Upper lobe of left lung (tissue), 6 donors: ENCODE measurements at regions not wholly inside any gene's neighbourhood (a gene's known extent, or its start where the extent isn't known, plus 50 kb on each side); places are given as distances from the start of the nearest gene placed in this dataset.
"Not testable (repeated sequence)": the region's sequence is repeated elsewhere in the genome, so short reads cannot be mapped to it uniquely, and the experiment has no call there.

Experiments
- ATAC-seq, 2 donors: fragments of 200-7000 bp; cut with Tn5 transposase; one replicate each; pipeline ENCODE4 v1.9.1; 2022; ENCODE audit warnings: mild to moderate bottlenecking in 2 of 2, moderate library complexity in 2 of 2; ENCODE audit not compliant: low FRiP score in 2 of 2
- DNase-seq, 2 donors: peaks; one replicate each; pipeline ENCODE4 v3.0.0-alpha.2; 2019 to 2020
- H3K27ac ChIP-seq, 4 donors: fragments of 200-600 bp; sonication (generic); one replicate each; pipeline ENCODE4 v1.5.1; 2016 to 2019
- H3K27me3 ChIP-seq, 4 donors: fragments of 200-600 bp; sonication (generic); one replicate each; pipeline ENCODE4 v1.5.1; 2017 to 2019
- H3K36me3 ChIP-seq, 4 donors: fragments of 200-600 bp; sonication (generic); one replicate each; pipeline ENCODE4 v1.5.1; 2016 to 2019
- H3K4me1 ChIP-seq, 4 donors: fragments of 200-600 bp; sonication (generic); one replicate each; pipeline ENCODE4 v1.5.1; 2018 to 2019
- H3K4me3 ChIP-seq, 4 donors: fragments of 200-600 bp; sonication (generic); one replicate each; pipeline ENCODE4 v1.5.1; 2017 to 2019; ENCODE audit warnings: mild to moderate bottlenecking in 2 of 4, moderate library complexity in 1 of 4
- H3K9me3 ChIP-seq, 4 donors: fragments of 200-600 bp; sonication (generic); one replicate each; pipeline ENCODE4 v1.5.1; 2018 to 2019
- EP300 ChIP-seq, 4 donors: sonication (generic); formaldehyde crosslinking; IDR thresholded peaks; one replicate each; pipeline ENCODE4 v1.5.1; 2017; ENCODE audit warnings: antibody characterized with exemption in 4 of 4, control low read depth in 2 of 4
- POLR2A ChIP-seq, 4 donors: fragments of 450-650 bp; IDR thresholded peaks; one replicate each; pipeline ENCODE4 v1.5.1; 2016 to 2017; ENCODE audit warnings: antibody characterized with exemption in 4 of 4, mild to moderate bottlenecking in 2 of 4
- POLR2AphosphoS5 ChIP-seq, 2 donors: sonication (generic); formaldehyde crosslinking; IDR thresholded peaks; one replicate each; pipeline ENCODE4 v1.5.1; 2017; ENCODE audit warnings: antibody characterized with exemption in 2 of 2
- WGBS, 2 donors: methylation state at CpG; one replicate each; pipeline ENCODE4 v1.1.5; 2017 to 2018; 5-methylcytosine and 5-hydroxymethylcytosine counted together
- small RNA-seq, 4 donors: library from RNA; depleted of rRNA; stranded (forward); fragments of <200 nt; gene quantifications; one replicate each; pipeline ENCODE3, GENCODE V24; 2016
- TF ChIP-seq, protein P1 (sequence below), 6 experiments: fragments of 450-650 bp in 4 of 6; fragments of 200-600 bp in 2 of 6; sonication (generic) in 2 of 6; IDR thresholded peaks; one replicate each; pipeline ENCODE4 v1.5.1; 2016 to 2019; ENCODE audit warnings: antibody characterized with exemption in 6 of 6
- donor health status: DM: no; HTN: no; CAD: no; lungs with moderate emphysema.
- donor health status: DM: no; HTN: yes; CAD: no; lungs with severe emphysema.

DNA sequence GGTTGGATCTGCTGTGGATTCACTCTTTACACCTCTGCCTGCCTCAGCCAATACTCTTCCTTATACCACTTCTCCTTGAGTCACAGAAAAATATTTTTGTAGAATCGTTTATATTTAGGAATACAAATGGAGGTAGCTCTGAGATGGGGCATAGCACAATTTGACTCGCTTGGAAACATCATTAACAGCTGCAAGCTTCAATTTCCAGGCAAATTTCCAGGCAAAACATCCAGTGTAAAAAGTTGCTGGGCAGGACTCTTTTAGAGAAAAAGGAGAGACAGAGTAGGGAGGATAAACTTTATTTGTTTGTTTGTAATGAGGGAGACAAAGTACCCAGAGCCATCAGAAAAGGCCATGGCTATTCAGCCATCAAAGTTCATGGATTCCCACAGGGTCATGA is 74.4 kb upstream of the SOX11 start:
- DNase-seq: no peak

DNA sequence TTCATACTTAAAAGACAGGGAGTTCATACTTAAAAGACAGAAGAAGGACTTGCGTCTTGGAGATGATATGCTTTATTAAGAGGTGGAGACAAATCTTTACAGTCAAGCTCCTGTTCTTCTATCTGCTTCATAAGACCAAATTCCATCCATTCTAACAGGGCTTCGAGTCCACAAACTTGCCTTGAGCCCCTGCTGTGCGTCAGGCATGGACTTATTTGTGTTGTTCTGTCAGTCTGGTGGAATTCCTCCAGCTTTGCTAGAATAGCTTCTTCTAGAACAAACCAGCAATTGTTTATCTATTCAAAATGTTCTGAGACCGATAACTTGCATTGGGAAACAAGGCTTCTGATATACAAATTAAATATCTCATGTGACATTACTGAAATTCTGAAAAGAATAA is 73.9 kb upstream of the SOX11 start:
- ATAC-seq (no peak), DNase-seq (no peak)
- Histone ChIP-seq H3K27ac (no peak overlapping the region), H3K36me3 (no peaks in the 10 kb centered on the region), H3K4me1 (no peaks in the 10 kb centered on the region), H3K4me3 (no peak overlapping the region), H3K9me3 (no peaks in the 10 kb centered on the region), H3K27me3 (no peaks in the 10 kb centered on the region)
- 66 to 77% methylated on average over 4 of the region's 4 CpGs for WGBS, 2 donors
- no peak for TF ChIP-seq POLR2AphosphoS5 (IDR thresholded peaks at IDR 0.05)
- TF ChIP-seq, protein P1, sequence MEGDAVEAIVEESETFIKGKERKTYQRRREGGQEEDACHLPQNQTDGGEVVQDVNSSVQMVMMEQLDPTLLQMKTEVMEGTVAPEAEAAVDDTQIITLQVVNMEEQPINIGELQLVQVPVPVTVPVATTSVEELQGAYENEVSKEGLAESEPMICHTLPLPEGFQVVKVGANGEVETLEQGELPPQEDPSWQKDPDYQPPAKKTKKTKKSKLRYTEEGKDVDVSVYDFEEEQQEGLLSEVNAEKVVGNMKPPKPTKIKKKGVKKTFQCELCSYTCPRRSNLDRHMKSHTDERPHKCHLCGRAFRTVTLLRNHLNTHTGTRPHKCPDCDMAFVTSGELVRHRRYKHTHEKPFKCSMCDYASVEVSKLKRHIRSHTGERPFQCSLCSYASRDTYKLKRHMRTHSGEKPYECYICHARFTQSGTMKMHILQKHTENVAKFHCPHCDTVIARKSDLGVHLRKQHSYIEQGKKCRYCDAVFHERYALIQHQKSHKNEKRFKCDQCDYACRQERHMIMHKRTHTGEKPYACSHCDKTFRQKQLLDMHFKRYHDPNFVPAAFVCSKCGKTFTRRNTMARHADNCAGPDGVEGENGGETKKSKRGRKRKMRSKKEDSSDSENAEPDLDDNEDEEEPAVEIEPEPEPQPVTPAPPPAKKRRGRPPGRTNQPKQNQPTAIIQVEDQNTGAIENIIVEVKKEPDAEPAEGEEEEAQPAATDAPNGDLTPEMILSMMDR (IDR thresholded peaks at IDR 0.05): no peak
- no peak for TF ChIP-seq EP300 (IDR thresholded peaks at IDR 0.05)
- no peak for TF ChIP-seq POLR2A (IDR thresholded peaks at IDR 0.05)

More for the DNA sequence above, 74.4 kb upstream of the SOX11 start:
- no peak for TF ChIP-seq POLR2A (IDR thresholded peaks at IDR 0.05)
- TF ChIP-seq POLR2AphosphoS5 (IDR thresholded peaks at IDR 0.05): no peak
- TF ChIP-seq, protein P1 (IDR thresholded peaks at IDR 0.05): no peak
- Histone ChIP-seq H3K4me3 (no peak overlapping the region), H3K36me3 (no peaks in the 10 kb centered on the region), H3K27me3 (no peaks in the 10 kb centered on the region), H3K4me1 (no peaks in the 10 kb centered on the region), H3K9me3 (no peaks in the 10 kb centered on the region), H3K27ac (no peak overlapping the region)
- ATAC-seq: no peak
- WGBS, 2 donors: 72 to 77% methylated on average over 2 of the region's 2 CpGs

DNA sequence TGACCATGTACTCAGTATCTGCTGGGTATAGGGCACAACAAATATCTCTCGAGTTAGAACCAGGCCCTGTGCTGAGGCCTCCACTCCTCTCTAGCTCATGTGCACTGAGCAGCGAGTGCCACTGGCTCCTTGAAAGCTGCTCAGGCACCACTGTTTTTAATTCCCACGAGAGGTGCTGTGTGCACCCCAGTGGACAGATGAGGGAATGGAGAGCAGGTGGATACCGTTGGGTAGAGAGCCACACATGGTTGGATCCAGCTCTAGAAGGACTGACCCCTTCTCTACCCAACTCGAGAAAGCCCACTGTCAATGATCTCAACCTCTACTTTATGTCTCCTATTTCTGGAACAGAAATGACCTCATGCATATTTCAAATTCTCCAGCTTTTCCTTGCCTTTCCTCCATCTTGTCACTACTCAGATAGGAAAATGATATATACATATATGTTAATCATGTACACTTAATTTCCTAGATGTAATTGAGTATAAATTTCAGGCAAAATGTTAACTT is 66.6 kb upstream of the SOX11 start:
- H3K36me3 ChIP-seq, H3K4me3 ChIP-seq, H3K9me3 ChIP-seq, H3K27me3 ChIP-seq, ATAC-seq, H3K27ac ChIP-seq, H3K4me1 ChIP-seq, DNase-seq: not testable (repeated sequence)
- 67 to 74% methylated on average over 5 of the region's 5 CpGs for WGBS, 2 donors

DNA sequence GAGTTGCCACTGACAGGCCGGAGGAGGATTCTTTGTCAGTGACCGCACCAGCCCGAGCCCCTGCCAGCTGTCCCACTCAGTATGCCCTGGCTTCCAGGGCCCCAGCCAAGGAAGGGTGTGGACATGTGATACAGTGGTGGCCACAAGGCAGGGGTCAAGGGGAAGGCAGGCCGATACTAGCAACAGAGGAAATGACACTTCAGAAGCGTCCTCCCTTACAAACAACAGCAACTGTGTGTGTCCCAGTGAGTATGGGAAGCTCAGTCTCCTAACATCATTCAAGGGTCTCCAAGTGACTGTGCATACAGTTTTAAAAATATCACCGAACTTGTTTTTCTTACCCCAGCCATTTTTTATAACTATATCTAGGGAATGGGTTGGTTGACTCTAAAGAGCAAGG is 63.7 kb upstream of the SOX11 start:
- WGBS, 2 donors: 58% methylated on average over 2 of the region's 6 CpGs; no CpG with 5 or more reads in 1 of the 2 donors
- DNase-seq, H3K4me3 ChIP-seq, H3K4me1 ChIP-seq, H3K36me3 ChIP-seq, H3K27me3 ChIP-seq, H3K9me3 ChIP-seq, ATAC-seq, H3K27ac ChIP-seq: not testable (repeated sequence)

DNA sequence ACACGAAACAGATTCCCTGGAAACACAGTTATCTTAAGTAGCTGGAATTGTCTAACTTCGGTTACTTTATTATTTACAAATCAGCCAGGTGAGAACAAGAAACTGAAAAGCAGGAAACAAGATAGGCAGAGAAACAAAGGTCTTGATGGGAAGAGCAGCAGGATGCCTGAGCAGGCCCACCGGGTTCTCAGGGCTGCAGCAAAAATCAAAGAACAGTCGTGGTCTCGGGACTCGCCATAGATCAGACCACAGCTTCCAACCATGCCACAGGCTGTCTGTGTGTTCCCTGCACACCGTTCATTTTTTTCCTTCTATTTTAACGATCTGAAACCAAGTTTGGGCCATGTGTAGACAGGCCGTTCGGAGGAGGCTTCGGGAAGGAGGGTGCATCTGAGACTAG is 62.7 kb upstream of the SOX11 start:
- not testable (repeated sequence) for H3K4me1 ChIP-seq, ATAC-seq, DNase-seq, H3K27ac ChIP-seq, H3K9me3 ChIP-seq, H3K36me3 ChIP-seq, H3K4me3 ChIP-seq, H3K27me3 ChIP-seq
- WGBS, 2 donors: 79 to 85% methylated on average over 11 of the region's 11 CpGs

DNA sequence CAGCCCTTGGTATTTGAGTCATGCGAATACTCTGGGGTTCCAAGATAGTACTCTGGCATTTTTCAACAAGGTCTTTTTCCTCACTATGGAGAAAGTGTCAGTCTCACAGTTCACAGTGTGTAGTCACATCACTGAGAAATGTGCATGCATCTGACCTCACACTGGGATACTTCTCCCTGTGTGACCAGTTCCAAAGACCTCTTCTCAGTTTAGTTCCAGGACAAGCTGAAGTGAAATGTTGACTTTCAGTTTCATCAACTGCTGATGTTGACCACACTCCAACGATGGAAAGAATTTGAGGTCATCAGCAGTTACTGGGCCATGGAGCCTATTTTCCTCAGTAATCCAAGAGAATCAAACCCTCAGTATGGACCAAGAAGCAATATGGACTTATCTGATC is 55.1 kb upstream of the SOX11 start:
- H3K4me3 ChIP-seq, DNase-seq, H3K36me3 ChIP-seq, H3K27me3 ChIP-seq, H3K27ac ChIP-seq, ATAC-seq, H3K9me3 ChIP-seq, H3K4me1 ChIP-seq: not testable (repeated sequence)
- 84 to 96% methylated on average over 2 of the region's 2 CpGs for WGBS, 2 donors

Small RNA genes lying in the stretch of these regions (small RNA-seq; reads per million reads assigned to genes)
- gene RF00322 (0 reads per million in 4 donors), gene RNU6-649P (0 reads per million in 4 donors)
